SK-N-SH (cell line): ENCODE measurements at regions not wholly inside any gene's neighbourhood (a gene's known extent, or its start where the extent isn't known, plus 50 kb on each side); places are given as distances from the start of the nearest gene placed in this dataset.

Experiments used
- CTCF ChIA-PET: fragments of 300-600, 350-600 bp; formaldehyde crosslinking; extraction: SDS; loops from one replicate; lab custom pipeline; 2021; lab: Yijun Ruan, JAX
- POLR2A ChIA-PET: fragments of 350-600 bp; sonication (Branson Sonifier 250); formaldehyde crosslinking; extraction: SDS; loops from one replicate; lab custom pipeline; 2020; ENCODE audit warnings: antibody characterized with exemption, inconsistent platforms; lab: Yijun Ruan, JAX
- DNase-seq: peaks from one replicate; pipeline ENCODE4 v3.0.0; 2012
- H2AFZ ChIP-seq: fragments of 200-600 bp; sonication (generic); 2 replicates; pipeline ENCODE4 v1.8.1; 2016; ENCODE audit warnings: antibody characterized with exemption, mild to moderate bottlenecking, low read depth
- H3F3A ChIP-seq: fragments of 200-600 bp; sonication (generic); replicated peaks from 2 replicates; pipeline ENCODE3; 2016; ENCODE audit warnings: antibody characterized with exemption, mild to moderate bottlenecking; ENCODE audit not compliant: insufficient read depth
- H3K27ac ChIP-seq, 2 experiments: fragments of 200-500 bp in 1 of 2; fragments of 200-600 bp in 1 of 2; sonication (Bioruptor generic) in 1 of 2; sonication (generic), shearing (Covaris generic) in 1 of 2; 2 replicates each; pipeline versions ENCODE4 v1.5.1 to v1.6.1; 2014 to 2016; ENCODE audit warnings: low read depth in 2 of 2, inconsistent platforms in 1 of 2, low read length in 1 of 2, mild to moderate bottlenecking in 1 of 2, mixed read lengths in 1 of 2
- H3K27me3 ChIP-seq: fragments of 200-600 bp; sonication (generic), shearing (Covaris generic); 2 replicates; pipeline ENCODE4 v1.6.1; 2016; ENCODE audit warnings: mixed run types; ENCODE audit not compliant: insufficient read depth
- H3K36me3 ChIP-seq, 2 experiments: fragments of 200-500 bp in 1 of 2; fragments of 200-600 bp in 1 of 2; sonication (Bioruptor generic) in 1 of 2; sonication (generic) in 1 of 2; replicated peaks in 1 of 2; 2 replicates each; pipeline versions ENCODE3 to v1.5.1; 2014 to 2016; ENCODE audit warnings: low read length in 1 of 2, mild to moderate bottlenecking in 1 of 2; ENCODE audit not compliant: insufficient read depth in 2 of 2, control insufficient read depth in 1 of 2
- H3K4me1 ChIP-seq, 2 experiments: fragments of 200-500 bp in 1 of 2; fragments of 200-600 bp in 1 of 2; sonication (Bioruptor generic) in 1 of 2; sonication (generic), shearing (Covaris generic) in 1 of 2; 2 replicates each; pipeline versions ENCODE4 v1.5.1 to v1.6.1; 2014 to 2016; ENCODE audit warnings: low read depth in 1 of 2, low read length in 1 of 2, mixed run types in 1 of 2; ENCODE audit not compliant: insufficient read depth in 2 of 2, control insufficient read depth in 1 of 2
- H3K4me2 ChIP-seq: fragments of 200-600 bp; sonication (generic), shearing (Covaris generic); 2 replicates; pipeline ENCODE4 v1.6.1; 2017; ENCODE audit warnings: mixed run types
- H3K4me3 ChIP-seq, 2 experiments: fragments of 200-500 bp in 1 of 2; fragments of 200-600 bp in 1 of 2; sonication (Bioruptor generic) in 1 of 2; sonication (generic), shearing (Covaris generic) in 1 of 2; 2 replicates each; pipeline versions ENCODE4 v1.5.1 to v1.8.1; 2014 to 2016; ENCODE audit warnings: low read depth in 2 of 2, inconsistent platforms in 1 of 2, low read length in 1 of 2, mild to moderate bottlenecking in 1 of 2, mixed read lengths in 1 of 2, moderate library complexity in 1 of 2
- H3K79me2 ChIP-seq: fragments of 200-600 bp; sonication (generic); 2 replicates; pipeline ENCODE4 v1.8.1; 2017; ENCODE audit warnings: mild to moderate bottlenecking; ENCODE audit not compliant: insufficient read depth
- H3K9ac ChIP-seq: fragments of 200-600 bp; sonication (generic); 2 replicates; pipeline ENCODE4 v1.6.1; 2017; ENCODE audit warnings: mixed run types
- H3K9me2 ChIP-seq: fragments of 200-600 bp; sonication (generic); 2 replicates; pipeline ENCODE4 v1.6.1; 2017; ENCODE audit warnings: mixed run types
- H3K9me3 ChIP-seq: fragments of 200-600 bp; sonication (generic); 2 replicates; pipeline ENCODE4 v1.6.1; 2017; ENCODE audit warnings: mixed run types, mild to moderate bottlenecking, moderate library complexity
- H4K20me1 ChIP-seq: fragments of 200-600 bp; sonication (generic); 2 replicates; pipeline ENCODE4 v1.6.1; 2017; ENCODE audit warnings: mild to moderate bottlenecking, mixed run types; ENCODE audit not compliant: insufficient read depth
- EP300 ChIP-seq, 2 experiments: IDR thresholded peaks; 2 replicates each; pipeline versions ENCODE4 v1.4.0 to v1.6.1; 2012; ENCODE audit warnings: borderline replicate concordance in 1 of 2, low read depth in 1 of 2, low read length in 1 of 2
- FOXJ3 ChIP-seq: sonication (generic); formaldehyde crosslinking; IDR thresholded peaks from 2 replicates; pipeline ENCODE4 v1.5.1; 2020; ENCODE audit warnings: mild to moderate bottlenecking, missing genetic modification reagents
- FOXM1 ChIP-seq: IDR thresholded peaks from 2 replicates; pipeline ENCODE4 v1.4.0; 2012; ENCODE audit warnings: low read depth, mild to moderate bottlenecking
- MEF2A ChIP-seq: IDR thresholded peaks from 2 replicates; pipeline ENCODE4 v1.4.0; 2012; ENCODE audit warnings: low read depth, borderline replicate concordance
- NFIC ChIP-seq: IDR thresholded peaks from 2 replicates; pipeline ENCODE4 v1.4.0; 2012; ENCODE audit warnings: borderline replicate concordance
- NRF1 ChIP-seq: IDR thresholded peaks from 2 replicates; pipeline ENCODE4 v1.6.1; 2012; ENCODE audit warnings: low read depth, mild to moderate bottlenecking, low read length
- PBX3 ChIP-seq: IDR thresholded peaks from 2 replicates; pipeline ENCODE4; 2012
- RCOR1 ChIP-seq: fragments of 150-350 bp; IDR thresholded peaks from 2 replicates; pipeline ENCODE4 v1.6.1; 2017; ENCODE audit warnings: antibody characterized with exemption, low read length
- RFX5 ChIP-seq: IDR thresholded peaks from 2 replicates; pipeline ENCODE4 v1.6.1; 2012; ENCODE audit warnings: mild to moderate bottlenecking, improper control_type of control experiment, low read length
- RXRA ChIP-seq: IDR thresholded peaks from 2 replicates; pipeline ENCODE4 v1.4.0; 2012; ENCODE audit warnings: low read depth, mild to moderate bottlenecking, borderline replicate concordance
- SIN3A ChIP-seq: IDR thresholded peaks from 2 replicates; pipeline ENCODE4 v1.6.1; 2012; ENCODE audit warnings: low read depth, mild to moderate bottlenecking, low read length, moderate library complexity, borderline replicate concordance
- SMC3 ChIP-seq: IDR thresholded peaks from 2 replicates; pipeline ENCODE4 v1.6.1; 2012; ENCODE audit warnings: low read depth, low read length, improper control_type of control experiment
- TAF1 ChIP-seq: IDR thresholded peaks from 2 replicates; pipeline ENCODE4 v1.6.1; 2012; ENCODE audit warnings: low read depth, mild to moderate bottlenecking, low read length, moderate library complexity, borderline replicate concordance
- USF1 ChIP-seq: IDR thresholded peaks from 2 replicates; pipeline ENCODE4 v1.4.0; 2012; ENCODE audit warnings: low read depth, borderline replicate concordance
- USF2 ChIP-seq: fragments of 150-350 bp; IDR thresholded peaks from 2 replicates; pipeline ENCODE4 v1.6.1; 2017; ENCODE audit warnings: antibody characterized with exemption, low read length, low read depth, borderline replicate concordance
- ZBTB33 ChIP-seq: IDR thresholded peaks from 2 replicates; pipeline ENCODE4 v1.4.0; 2012; ENCODE audit warnings: low read depth, borderline replicate concordance
- WGBS: methylation state at CpG from one replicate; pipeline ENCODE4 v1.1.6; 2017; ENCODE audit warnings: low lambda C conversion rate; 5-methylcytosine and 5-hydroxymethylcytosine counted together

- TF ChIP-seq USF2 (no peak), MEF2A (no peak), RFX5 (no peak), SMC3 (no peak), FOXJ3 (no peak)
Observed at GRCh38 chr2:47697000-47697601, 85.8 kb upstream of the MSH6 start (continued).

GRCh38 chr2:47696478-47696831 lies 86.5 kb upstream of the MSH6 start:
- 72% methylated on average over 1 of the region's 1 CpG for WGBS
- H3K4me1 ChIP-seq, result no peaks in the 10 kb centered on the region; a peak in 1 of 4 replicates
- H3K9me3 ChIP-seq, result no peaks in the 10 kb centered on the region; the same call in 1 of the 2 replicates
- H2AFZ ChIP-seq, result no peak overlapping the region
- H3F3A ChIP-seq, result no peaks in the 10 kb centered on the region
- no peaks in the 10 kb centered on the region for H4K20me1 ChIP-seq
- DNase-seq, result no peak
- ChIA-PET POLR2A (no interaction called here), CTCF (interaction anchor here (0.9 kb wide), 1 partner anchor 42 kb away, joined by 4 read pairs; no protein-coding TSS in a partner anchor)
- no peak overlapping the region for H3K9ac ChIP-seq
- H3K9me2 ChIP-seq, result no peaks in the 10 kb centered on the region
- no peaks in the 10 kb centered on the region; the same call in 1 of the 2 replicates for H3K27me3 ChIP-seq
- no peak overlapping the region for H3K27ac ChIP-seq
- no peaks in the 10 kb centered on the region for H3K36me3 ChIP-seq
- TF ChIP-seq RFX5 (no peak), FOXM1 (no peak), EP300 (IDR thresholded peaks at IDR 0.05; ENCODE audit: borderline replicate concordance in 1 of 2, low read depth in 1 of 2, low read length in 1 of 2) (no peak), PBX3 (no peak), SIN3A (no peak), FOXJ3 (no peak), USF2 (no peak), ZBTB33 (no peak), USF1 (no peak), NFIC (no peak), RXRA (no peak), TAF1 (no peak), RCOR1 (no peak), MEF2A (no peak), NRF1 (no peak)
- no peak overlapping the region for H3K4me2 ChIP-seq
- H3K79me2 ChIP-seq, result no peaks in the 10 kb centered on the region
- H3K4me3 ChIP-seq, result no peak overlapping the region
